ENCODE measurements at regions not wholly inside any gene's neighbourhood (a gene's known extent, or its start where the extent isn't known, plus 50 kb on each side); places are given as distances from the start of the nearest gene placed in this dataset.
"Not testable (repeated sequence)": the region's sequence is repeated elsewhere in the genome, so short reads cannot be mapped to it uniquely, and the experiment has no call there.

- DNase-seq (ENCODE audit: low spot score) = no peak
Measured at GRCh38 chr14:97945631-97946030, 1148.4 kb downstream of the VRK1 start.

GRCh38 chr14:97946240-97946639, 1149.1 kb downstream of the VRK1 start:
- DNase-seq (ENCODE audit: low spot score) = no peak

- no peak for DNase-seq (ENCODE audit: low spot score)
Measured at GRCh38 chr14:97946641-97947040, 1149.5 kb downstream of the VRK1 start.

- DNase-seq (ENCODE audit: low spot score) = no peak
Measured at GRCh38 chr14:97948841-97949240, 1151.7 kb downstream of the VRK1 start.

GRCh38 chr14:97956581-97957340, 1159.6 kb downstream of the VRK1 start:
- no peak for DNase-seq (ENCODE audit: low spot score)

- no peak for DNase-seq (ENCODE audit: low spot score)
Measured at GRCh38 chr14:97959251-97959650, 1162.1 kb downstream of the VRK1 start.

GRCh38 chr14:97960436-97960835, 1163.3 kb downstream of the VRK1 start:
- no peak for DNase-seq (ENCODE audit: low spot score)

- DNase-seq (ENCODE audit: low spot score) = no peak
Measured at GRCh38 chr14:97970222-97970621, 1173.0 kb downstream of the VRK1 start.

GRCh38 chr14:97975216-97975615, 1178.0 kb downstream of the VRK1 start:
- DNase-seq (ENCODE audit: low spot score) = no peak

- no peak for DNase-seq (ENCODE audit: low spot score)
Measured at GRCh38 chr14:97975962-97976361, 1178.8 kb downstream of the VRK1 start.

- DNase-seq (ENCODE audit: low spot score) = no peak
Measured at GRCh38 chr14:97976861-97977260, 1179.7 kb downstream of the VRK1 start.

- DNase-seq (ENCODE audit: low spot score) = peak; percentile 77
Measured at GRCh38 chr14:97977651-97978261, 1180.6 kb downstream of the VRK1 start.

GRCh38 chr14:97978341-97978740, 1181.2 kb downstream of the VRK1 start:
- peak; percentile 73 for DNase-seq (ENCODE audit: low spot score)

- no peak for DNase-seq (ENCODE audit: low spot score)
Measured at GRCh38 chr14:97993508-97994019, 1196.4 kb downstream of the VRK1 start.

- no peak for DNase-seq (ENCODE audit: low spot score)
Measured at GRCh38 chr14:97994020-97994531, 1196.9 kb downstream of the VRK1 start.

GRCh38 chr14:97995038-97995437, 1197.9 kb downstream of the VRK1 start:
- DNase-seq (ENCODE audit: low spot score) = no peak

- DNase-seq (ENCODE audit: low spot score) = no peak
Measured at GRCh38 chr14:97995531-97995930, 1198.3 kb downstream of the VRK1 start.

- DNase-seq (ENCODE audit: low spot score) = no peak
Measured at GRCh38 chr14:98006008-98006407, 1208.8 kb downstream of the VRK1 start.

GRCh38 chr14:98008381-98009113, 1211.4 kb downstream of the VRK1 start:
- DNase-seq (ENCODE audit: low spot score) = no peak

GRCh38 chr14:98009177-98009576, 1212.0 kb downstream of the VRK1 start:
- not testable (repeated sequence) for DNase-seq (ENCODE audit: low spot score)

- DNase-seq (ENCODE audit: low spot score) = no peak
Measured at GRCh38 chr14:98010784-98011183, 1213.6 kb downstream of the VRK1 start.

GRCh38 chr14:98014851-98015615, 1217.9 kb downstream of the VRK1 start:
- no peak for DNase-seq (ENCODE audit: low spot score)

Measured in left forelimb (tissue), 1 donor.